BE2C (cell line): ENCODE measurements at regions not wholly inside any gene's neighbourhood (a gene's known extent, or its start where the extent isn't known, plus 50 kb on each side); places are given as distances from the start of the nearest gene placed in this dataset.

Experiments
- DNase-seq: peaks from one replicate; pipeline ENCODE4 v3.0.0-alpha.2; 2020
- H3K27me3 ChIP-seq: fragments of 250-450 bp; sonication (Bioruptor Pico); 2 replicates; pipeline ENCODE4 v1.5.1; 2020; ENCODE audit warnings: mild to moderate bottlenecking
- H3K36me3 ChIP-seq: fragments of 250-450 bp; sonication (Bioruptor Pico); 2 replicates; pipeline ENCODE4 v1.5.1; 2020; ENCODE audit warnings: mild to moderate bottlenecking
- H3K4me1 ChIP-seq: fragments of 250-450 bp; sonication (Bioruptor Pico); 2 replicates; pipeline ENCODE4 v1.5.1; 2020
- H3K4me3 ChIP-seq: 2 replicates; pipeline ENCODE4 v1.5.1; 2011; ENCODE audit warnings: low read depth, low read length
- H3K9me3 ChIP-seq: fragments of 250-450 bp; sonication (Bioruptor Pico); 2 replicates; pipeline ENCODE4 v1.5.1; 2020
- TF ChIP-seq, protein P1 (sequence below): IDR thresholded peaks from 2 replicates; pipeline ENCODE4 v1.5.1; 2012; ENCODE audit warnings: mild to moderate bottlenecking, low read depth, low read length

DNA sequence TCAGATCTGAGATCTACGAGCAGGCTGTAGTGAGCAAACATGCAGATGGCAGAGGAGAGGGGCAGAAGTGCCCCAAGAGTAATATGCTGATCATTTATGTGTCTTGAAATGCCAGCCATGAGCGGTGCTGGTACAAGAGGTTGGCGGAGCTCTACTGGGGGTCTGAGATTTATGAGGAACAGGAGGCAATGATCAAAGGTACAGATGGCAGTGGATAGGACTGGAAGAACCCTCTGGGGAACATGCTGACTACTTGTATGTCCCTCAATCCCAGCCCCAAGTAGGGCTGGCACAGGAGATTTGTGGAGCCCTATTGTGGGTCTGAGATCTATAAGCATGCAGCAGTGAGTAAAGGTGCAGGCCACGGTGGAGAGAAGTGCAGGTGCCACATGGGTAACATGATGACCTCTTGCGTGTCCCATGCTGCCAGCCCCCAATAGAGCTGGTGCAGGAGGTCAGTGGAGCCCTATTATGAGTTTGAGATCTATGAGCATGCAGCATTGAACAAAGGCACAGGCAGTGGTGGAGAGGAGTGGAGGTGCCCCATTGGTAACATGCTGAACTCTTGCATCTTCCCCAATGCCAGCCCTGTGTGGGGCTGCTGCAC, 97.2 kb upstream of the ZNF678 start:
- H3K4me1 ChIP-seq, result no peaks in the 10 kb centered on the region
- no peaks in the 10 kb centered on the region for H3K27me3 ChIP-seq
- H3K9me3 ChIP-seq, result no peaks in the 10 kb centered on the region
- no peak overlapping the region for H3K4me3 ChIP-seq
- DNase-seq, result no peak
- TF ChIP-seq, protein P1, sequence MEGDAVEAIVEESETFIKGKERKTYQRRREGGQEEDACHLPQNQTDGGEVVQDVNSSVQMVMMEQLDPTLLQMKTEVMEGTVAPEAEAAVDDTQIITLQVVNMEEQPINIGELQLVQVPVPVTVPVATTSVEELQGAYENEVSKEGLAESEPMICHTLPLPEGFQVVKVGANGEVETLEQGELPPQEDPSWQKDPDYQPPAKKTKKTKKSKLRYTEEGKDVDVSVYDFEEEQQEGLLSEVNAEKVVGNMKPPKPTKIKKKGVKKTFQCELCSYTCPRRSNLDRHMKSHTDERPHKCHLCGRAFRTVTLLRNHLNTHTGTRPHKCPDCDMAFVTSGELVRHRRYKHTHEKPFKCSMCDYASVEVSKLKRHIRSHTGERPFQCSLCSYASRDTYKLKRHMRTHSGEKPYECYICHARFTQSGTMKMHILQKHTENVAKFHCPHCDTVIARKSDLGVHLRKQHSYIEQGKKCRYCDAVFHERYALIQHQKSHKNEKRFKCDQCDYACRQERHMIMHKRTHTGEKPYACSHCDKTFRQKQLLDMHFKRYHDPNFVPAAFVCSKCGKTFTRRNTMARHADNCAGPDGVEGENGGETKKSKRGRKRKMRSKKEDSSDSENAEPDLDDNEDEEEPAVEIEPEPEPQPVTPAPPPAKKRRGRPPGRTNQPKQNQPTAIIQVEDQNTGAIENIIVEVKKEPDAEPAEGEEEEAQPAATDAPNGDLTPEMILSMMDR, result no peak
- H3K36me3 ChIP-seq, result no peaks in the 10 kb centered on the region

DNA sequence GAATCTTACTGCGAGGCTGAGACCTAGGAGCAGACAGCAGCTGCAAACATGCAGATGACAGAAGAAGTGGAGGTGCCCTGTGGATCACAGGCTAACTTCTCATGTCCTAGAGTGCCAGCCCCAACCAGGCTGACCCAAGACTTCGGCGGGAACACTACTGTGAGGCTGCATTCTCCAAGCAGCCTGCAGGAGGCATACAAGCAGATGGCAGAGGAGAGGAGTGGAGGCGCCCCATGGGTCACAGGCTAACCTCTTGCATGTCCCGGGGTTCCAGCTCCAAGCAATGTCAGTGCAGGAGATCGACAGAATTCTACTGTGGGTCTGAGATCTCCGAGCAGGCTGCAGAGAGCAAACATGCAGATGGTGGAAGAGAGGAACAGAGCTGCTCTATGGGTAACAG, 98.1 kb upstream of the ZNF678 start:
- no peaks in the 10 kb centered on the region for H3K27me3 ChIP-seq
- H3K4me3 ChIP-seq, result no peak overlapping the region
- H3K36me3 ChIP-seq, result no peaks in the 10 kb centered on the region
- H3K4me1 ChIP-seq, result no peaks in the 10 kb centered on the region
- no peaks in the 10 kb centered on the region for H3K9me3 ChIP-seq
- no peak for DNase-seq
- TF ChIP-seq, protein P1, result 0 out of 2 replicates have a peak, but pooled peaks have one; percentile 14

DNA sequence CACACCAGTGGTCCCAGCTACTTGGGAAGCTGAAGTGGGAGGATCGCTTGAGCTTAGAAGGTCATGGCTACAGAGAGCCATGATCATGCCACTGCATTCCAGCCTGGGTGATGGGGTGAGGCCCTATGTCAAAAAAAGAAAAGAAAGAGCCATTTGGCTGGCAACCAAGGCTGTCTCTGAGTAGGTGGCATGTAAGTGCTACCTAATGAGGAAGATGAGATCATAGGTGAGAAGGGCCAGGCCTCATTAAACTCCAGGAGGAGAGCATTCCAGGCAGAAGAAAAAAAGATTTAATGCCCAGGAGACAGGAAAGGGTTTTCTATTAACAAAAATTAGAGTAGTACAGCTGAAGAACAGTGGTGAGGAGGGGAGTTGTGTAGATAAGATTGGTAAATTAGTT, 103.4 kb upstream of the ZNF678 start:
- no peak overlapping the region for H3K4me3 ChIP-seq
- TF ChIP-seq, protein P1, result no peak
- DNase-seq, result no peak
- no peaks in the 10 kb centered on the region for H3K9me3 ChIP-seq
- H3K4me1 ChIP-seq, result no peaks in the 10 kb centered on the region
- H3K36me3 ChIP-seq, result no peaks in the 10 kb centered on the region
- H3K27me3 ChIP-seq, result peaks cover 3% of the 10 kb centered on the region; the same call in 1 of the 2 replicates

DNA sequence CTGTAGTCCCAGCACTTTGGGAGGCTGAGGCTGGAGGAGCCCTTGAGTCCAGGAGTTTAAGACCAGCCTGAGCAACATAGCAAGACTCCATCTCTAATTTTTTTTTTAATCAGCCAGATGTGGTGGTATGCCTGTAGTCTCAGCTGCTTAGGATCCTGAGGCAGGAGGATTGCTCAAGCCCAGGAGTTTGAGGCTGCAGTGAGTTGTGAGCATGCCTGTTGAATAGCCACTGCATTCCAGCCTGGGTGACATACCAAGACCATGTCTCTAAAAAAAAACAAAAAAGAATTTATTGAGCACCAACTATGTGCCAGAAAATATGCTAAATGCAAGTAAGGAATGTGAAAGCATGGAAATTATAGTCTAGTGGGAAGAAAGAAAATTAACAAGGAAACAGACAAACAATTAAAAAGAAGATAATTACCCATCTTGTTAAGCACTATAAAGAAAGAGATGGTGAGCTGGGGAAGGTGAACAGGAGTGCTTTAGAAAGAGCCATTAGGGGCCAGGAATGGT, 104.0 kb upstream of the ZNF678 start:
- H3K9me3 ChIP-seq, result no peaks in the 10 kb centered on the region
- peaks cover 5% of the 10 kb centered on the region for H3K27me3 ChIP-seq
- no peaks in the 10 kb centered on the region for H3K36me3 ChIP-seq
- TF ChIP-seq, protein P1, result no peak
- DNase-seq, result no peak
- H3K4me1 ChIP-seq, result no peaks in the 10 kb centered on the region
- no peak overlapping the region for H3K4me3 ChIP-seq

DNA sequence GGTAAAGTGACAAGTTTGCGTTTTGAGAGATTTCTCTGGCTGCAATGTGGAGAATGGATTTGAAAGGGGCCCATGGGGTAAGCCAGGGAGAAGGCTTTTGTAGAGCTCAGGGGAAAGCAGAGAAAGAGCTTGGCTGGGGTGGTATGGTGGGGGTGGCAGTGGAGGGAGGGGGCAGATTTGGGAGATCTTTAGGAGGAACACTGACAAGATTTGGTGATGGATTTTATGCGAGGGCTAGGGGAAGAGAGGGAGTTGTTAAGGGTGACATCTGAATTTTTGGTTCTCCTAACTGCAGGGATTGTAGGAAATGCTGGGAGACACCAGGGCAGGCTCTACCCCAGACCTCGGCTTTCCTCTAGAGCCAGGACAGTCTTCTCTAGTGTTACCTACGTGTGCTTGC, 108.7 kb upstream of the ZNF678 start:
- no peak overlapping the region for H3K4me3 ChIP-seq
- H3K27me3 ChIP-seq, result peaks cover 12% of the 10 kb centered on the region
- no peaks in the 10 kb centered on the region for H3K9me3 ChIP-seq
- TF ChIP-seq, protein P1, result no peak
- DNase-seq, result no peak
- no peaks in the 10 kb centered on the region for H3K36me3 ChIP-seq
- H3K4me1 ChIP-seq, result no peaks in the 10 kb centered on the region

DNA sequence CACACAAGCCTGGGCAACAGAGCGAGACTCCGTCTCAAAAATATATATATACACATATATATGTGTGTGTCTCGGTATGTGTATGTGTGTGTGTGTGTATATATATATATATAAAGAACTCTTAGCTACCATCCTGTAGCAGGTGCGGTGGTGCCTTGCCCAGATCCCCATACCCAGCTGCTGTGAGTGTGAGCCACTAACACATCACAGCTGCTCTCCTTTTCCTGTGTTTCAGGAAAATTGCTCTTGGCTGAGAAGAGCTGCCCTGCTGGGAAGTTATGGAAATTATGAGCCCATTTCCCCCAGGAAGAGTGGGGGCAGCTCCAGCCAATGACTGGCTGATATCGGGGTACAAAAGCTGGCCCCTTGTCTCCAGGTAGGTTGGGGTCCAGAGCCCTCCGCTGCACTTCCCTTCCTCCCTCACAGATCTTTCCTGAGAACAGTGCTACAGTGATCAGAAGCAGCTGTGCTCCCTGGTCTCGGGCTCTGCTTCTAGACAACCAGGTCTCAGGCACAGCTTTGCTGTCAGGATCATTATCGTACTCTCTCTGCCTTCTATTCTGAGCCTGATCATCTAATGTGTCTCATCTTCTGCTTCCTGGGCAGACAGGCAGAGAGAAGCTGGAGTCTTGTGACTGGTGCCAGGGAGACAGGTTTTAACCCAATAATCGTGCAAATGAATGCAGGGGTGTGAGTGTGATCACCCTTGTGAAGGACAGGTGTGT, 109.6 kb upstream of the ZNF678 start:
- Histone ChIP-seq H3K4me3 (no peak overlapping the region), H3K4me1 (no peaks in the 10 kb centered on the region), H3K27me3 (peaks cover 12% of the 10 kb centered on the region), H3K36me3 (no peaks in the 10 kb centered on the region), H3K9me3 (no peaks in the 10 kb centered on the region)
- DNase-seq, result no peak
- TF ChIP-seq, protein P1, result no peak
